RCC 7860 (cell line): ENCODE measurements at regions not wholly inside any gene's neighbourhood (a gene's known extent, or its start where the extent isn't known, plus 50 kb on each side); places are given as distances from the start of the nearest gene placed in this dataset.

ENCODE experiments used
- DNase-seq: peaks from one replicate; pipeline ENCODE4 v3.0.0-alpha.2; 2015; ENCODE audit warnings: low spot score
- FAIRE-seq: peaks from 2 replicates; lab custom pipeline; 2012; peaks lifted over from hg19 to GRCh38; lab: Jason Lieb, UNC

- no peak for FAIRE-seq
- DNase-seq, result no peak
These were observed 56.8 kb upstream of the EMCN start for GRCh38 chr4:100574607-100575006.

- FAIRE-seq (no peak), DNase-seq (no peak)
These were observed 51.4 kb upstream of the EMCN start for GRCh38 chr4:100569196-100569595.
